CD4-positive, alpha-beta T cell treated with Interleukin-4 for 1 hour (primary cell): ENCODE measurements at regions not wholly inside any gene's neighbourhood (a gene's known extent, or its start where the extent isn't known, plus 50 kb on each side); places are given as distances from the start of the nearest gene placed in this dataset.

Experiments used
- DNase-seq, 2 donors: peaks; one replicate each; pipeline ENCODE4 v3.0.0-alpha.2; 2020 to 2022

GRCh38 chr9:90368928-90369327 lies 273.7 kb downstream of the DIRAS2 start:
- DNase-seq: no peak

- DNase-seq: no peak
Measured at GRCh38 chr9:90379771-90380170, 262.9 kb downstream of the DIRAS2 start.

- no peak for DNase-seq
Measured at GRCh38 chr9:90385146-90385545, 257.5 kb downstream of the DIRAS2 start.

DNA sequence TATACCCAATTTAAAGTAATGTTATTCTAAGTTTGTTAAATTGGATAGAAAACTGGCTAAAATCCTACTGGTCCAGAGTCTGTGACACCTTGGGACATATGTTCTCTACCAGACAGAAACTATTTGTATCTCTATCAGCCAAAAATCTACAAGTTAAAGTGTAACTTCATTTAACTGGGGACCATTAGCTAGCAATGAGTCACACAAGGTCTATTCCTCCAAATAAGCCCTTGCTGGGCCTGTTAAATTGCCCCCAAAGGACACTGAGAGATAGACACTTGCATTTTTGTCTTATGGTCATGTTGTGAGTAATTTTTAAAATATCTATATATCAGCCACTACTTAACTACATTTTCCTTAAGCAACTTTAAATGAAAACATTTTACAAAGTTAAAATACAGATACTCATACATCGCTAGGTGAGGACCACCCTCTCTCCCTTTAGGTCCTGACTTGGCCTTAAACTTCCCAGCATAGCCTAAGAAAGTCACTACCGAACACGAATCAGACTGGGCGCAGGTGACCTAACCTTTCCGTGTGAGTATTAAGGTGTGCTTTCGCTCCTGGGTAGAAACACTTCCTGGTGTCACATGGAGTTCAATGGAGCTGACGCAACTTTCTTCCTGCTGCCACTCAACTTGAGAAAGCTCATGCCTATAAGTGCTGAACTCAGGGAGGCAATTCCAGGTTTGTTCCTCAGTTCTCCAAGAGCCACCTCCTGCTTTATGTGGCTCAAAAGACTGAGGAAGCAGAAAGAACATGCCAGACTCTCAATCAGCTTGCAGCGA lies 249.1 kb downstream of the DIRAS2 start:
- no peak for DNase-seq

GRCh38 chr9:90394871-90395270 lies 247.8 kb downstream of the DIRAS2 start:
- DNase-seq: no peak

- DNase-seq: no peak
Measured at GRCh38 chr9:90400091-90400490, 242.5 kb downstream of the DIRAS2 start.

DNA sequence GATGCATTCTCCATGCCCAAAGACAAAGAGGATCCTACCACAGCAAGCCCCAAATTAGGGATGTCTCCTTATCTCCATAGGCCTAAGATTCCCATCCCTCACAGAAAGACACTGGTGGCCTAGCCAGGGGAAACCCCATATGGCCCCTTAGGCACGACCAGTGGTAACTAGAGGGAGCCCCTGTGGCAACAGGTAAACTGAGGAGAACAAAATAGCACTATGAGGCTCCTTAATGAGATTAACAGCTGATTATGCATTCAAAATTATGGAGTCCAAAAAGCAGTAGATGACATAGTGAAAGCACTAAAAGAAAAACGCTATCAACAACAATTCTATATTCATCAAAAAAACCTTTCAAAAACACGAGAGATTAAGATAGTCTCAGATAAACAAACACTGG lies 234.0 kb downstream of the DIRAS2 start:
- DNase-seq: no peak

GRCh38 chr9:90419221-90419851 lies 223.3 kb downstream of the DIRAS2 start:
- DNase-seq: no peak

DNA sequence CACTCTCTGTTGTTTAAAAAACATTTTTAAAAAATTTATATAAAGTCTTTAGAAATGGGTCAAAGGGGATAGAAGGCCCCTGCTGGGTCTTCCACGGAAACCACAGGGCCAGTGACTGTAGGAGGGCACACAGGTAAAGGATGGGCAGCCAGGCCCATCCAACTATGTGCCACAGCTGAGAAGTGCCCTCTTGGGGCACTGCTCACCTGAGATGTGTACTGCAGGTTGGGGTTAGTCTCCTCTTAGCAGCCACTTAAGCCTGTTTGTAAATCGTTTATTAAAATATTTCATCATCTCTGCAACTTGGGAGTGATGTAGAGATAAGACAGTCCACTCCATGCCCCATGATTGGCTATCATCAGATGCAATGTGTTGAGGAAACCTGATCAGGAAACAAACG lies 222.4 kb downstream of the DIRAS2 start:
- no peak for DNase-seq

DNA sequence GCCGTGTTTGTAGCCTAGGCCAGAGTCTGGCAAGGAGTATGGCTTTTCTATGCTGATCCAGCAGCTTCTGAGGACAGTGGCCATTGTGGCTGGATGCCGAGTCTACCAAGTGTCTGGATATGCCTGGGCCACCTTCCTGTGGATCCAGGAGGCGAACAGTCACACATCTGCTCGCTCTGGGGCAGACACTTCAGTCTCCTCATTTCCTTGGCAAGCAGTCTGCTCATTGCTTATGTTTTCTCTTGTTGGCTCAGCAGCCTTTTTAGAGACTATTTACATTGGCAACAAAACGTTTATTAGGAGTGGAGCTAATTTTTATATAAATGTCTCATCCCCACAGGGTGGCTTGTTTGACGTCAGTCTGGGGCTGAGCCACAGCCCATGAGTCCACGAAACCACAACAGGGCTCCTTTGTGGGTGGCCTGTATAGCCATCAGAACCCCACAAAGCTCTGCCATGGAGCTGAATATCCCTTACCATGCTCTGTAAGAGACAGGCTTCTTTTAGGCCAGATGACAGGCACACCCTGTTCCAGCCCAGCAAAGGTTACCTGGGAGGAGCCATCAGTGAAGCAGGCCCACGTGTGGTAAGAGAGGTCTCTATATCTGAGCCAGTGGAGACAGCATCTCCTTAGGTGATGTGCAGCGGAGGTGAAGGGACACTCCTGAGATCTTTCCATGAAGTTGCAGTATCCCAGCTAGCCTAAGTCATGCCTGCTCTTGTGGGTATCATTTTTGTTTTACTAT lies 221.7 kb downstream of the DIRAS2 start:
- DNase-seq: no peak

DNA sequence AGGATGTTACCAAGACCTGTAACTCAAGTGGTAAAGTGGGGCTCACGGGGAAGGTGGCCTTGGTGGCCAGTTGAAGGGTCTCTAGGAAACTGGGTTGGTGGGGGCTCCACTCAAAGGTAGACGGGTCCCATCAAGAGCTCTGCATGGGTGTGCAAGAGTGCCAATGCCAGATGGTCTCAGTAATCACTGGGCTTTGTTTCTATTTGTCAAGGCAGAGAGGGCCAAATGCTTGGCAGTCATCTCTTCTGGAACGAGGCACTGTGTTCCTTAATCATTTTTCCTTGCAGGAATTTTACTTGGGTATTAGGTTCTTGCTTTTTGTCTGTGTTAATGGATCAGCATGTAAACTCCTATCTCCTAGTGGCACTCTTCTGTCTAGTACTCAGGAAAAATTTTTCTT lies 220.8 kb downstream of the DIRAS2 start:
- DNase-seq: no peak

- DNase-seq: no peak
Measured at GRCh38 chr9:90423661-90424193, 218.9 kb downstream of the DIRAS2 start.

GRCh38 chr9:90428517-90428916 lies 214.1 kb downstream of the DIRAS2 start:
- no peak for DNase-seq

GRCh38 chr9:90432951-90433350 lies 209.7 kb downstream of the DIRAS2 start:
- DNase-seq: no peak

DNA sequence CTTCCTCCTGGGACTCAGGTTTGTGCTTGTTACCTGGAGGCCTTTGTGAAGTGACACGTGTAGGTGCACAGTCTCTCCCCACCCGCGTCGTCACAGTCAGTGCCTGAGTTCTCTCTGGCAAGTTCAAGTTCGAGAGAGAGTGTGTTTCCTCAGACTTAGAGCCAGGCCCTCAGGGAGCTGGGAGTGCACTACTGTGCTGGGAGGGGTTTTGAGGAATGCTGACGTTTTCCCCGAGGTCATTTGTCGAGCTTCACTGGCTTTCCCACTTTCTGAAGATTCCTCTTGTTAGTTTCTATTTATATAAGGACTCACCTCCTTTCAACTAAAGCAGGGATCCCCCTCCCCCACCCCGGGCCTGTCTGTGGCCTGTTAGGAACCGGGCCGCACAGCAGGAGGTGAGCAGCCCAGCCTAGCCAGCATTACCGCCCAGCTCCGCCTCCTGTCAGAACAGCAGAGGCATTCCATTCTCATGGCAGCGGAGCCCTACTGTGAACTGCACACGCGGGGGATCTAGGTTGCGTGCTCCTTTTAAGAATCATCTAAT lies 209.2 kb downstream of the DIRAS2 start:
- no peak for DNase-seq

- DNase-seq: no peak
Measured at GRCh38 chr9:90441814-90442213, 200.8 kb downstream of the DIRAS2 start.

- no peak for DNase-seq
Measured at GRCh38 chr9:90442723-90443122, 199.9 kb downstream of the DIRAS2 start.

DNA sequence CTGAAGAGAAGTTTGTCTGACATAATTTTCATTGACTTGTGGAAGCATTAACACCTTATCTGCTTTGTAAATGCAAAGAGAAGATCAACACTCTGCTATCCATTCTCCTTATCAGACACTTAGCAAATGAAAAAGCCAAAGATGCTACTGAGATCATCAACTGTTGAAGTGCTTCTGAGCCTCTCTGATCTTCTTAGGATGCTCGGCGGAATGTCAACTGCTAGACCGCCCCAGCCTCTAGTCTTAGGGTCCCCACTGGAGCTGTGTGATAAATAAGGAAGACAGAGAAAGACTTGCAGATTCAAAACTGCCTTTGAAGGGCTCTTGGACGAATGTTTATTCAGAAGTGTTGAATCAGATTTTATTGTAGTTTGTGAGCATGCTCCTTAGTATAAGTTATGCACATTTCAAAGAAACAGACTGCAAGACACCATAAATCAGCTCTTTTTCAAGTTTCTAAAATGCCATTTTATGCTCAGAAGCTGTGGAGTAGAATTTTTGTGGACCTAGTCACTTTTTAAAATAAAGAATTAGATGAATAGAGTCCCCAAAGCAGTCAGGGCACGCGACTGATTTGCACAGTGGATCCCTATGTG lies 197.9 kb downstream of the DIRAS2 start:
- DNase-seq: no peak

DNA sequence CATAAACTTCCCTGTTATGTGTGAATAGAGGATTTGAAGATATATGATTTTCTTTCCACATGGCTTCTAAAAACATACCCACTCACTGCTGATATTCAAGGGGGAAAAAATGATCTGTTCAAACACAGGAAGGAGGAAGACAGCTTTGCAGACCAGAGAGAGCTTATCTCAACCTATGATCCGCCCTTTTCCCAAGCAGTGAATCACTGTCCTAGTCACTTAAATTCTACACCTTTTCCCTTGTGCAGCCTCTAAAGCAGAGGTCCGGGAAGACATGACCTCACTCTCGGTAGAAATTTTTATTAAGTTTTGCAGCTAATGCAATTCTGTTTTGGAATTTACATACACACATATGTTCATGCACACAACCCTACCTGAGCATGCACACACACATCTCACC lies 197.2 kb downstream of the DIRAS2 start:
- DNase-seq: no peak

DNA sequence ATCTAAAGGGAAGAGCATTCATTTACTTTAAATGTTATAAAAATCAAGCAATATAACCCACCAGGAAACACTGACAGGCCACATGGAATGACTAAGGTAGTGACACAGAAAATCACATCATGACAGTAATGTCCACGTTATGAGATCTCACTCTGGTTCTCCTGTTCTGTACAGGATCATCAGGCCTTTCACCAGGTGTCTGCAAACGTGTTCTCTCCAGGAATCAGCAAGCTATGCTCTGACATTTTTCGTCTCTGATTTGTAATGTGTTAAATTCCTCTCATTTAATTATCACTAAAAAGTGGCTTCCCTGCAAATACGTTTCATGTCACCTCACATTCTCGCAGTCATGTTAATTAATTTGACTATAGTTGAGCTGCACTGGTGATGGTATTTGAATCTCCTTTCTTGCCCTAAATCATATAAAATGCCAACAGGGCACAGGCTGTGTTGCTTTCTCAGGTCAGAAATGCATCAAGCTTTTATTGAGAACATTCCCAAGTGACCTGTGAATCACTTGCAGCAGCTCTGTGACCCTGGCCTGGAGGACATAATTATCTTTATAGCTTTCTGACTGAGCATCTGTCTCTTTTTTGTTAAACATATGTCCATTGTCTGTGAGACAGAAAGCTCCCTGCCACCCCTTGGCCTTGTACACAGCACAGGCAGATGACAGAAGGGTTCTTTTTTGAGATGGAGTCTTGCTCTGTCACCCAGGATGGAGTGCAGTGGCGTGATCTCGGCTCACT lies 196.2 kb downstream of the DIRAS2 start:
- DNase-seq: no peak

- no peak for DNase-seq
Measured at GRCh38 chr9:90447773-90448172, 194.9 kb downstream of the DIRAS2 start.

DNA sequence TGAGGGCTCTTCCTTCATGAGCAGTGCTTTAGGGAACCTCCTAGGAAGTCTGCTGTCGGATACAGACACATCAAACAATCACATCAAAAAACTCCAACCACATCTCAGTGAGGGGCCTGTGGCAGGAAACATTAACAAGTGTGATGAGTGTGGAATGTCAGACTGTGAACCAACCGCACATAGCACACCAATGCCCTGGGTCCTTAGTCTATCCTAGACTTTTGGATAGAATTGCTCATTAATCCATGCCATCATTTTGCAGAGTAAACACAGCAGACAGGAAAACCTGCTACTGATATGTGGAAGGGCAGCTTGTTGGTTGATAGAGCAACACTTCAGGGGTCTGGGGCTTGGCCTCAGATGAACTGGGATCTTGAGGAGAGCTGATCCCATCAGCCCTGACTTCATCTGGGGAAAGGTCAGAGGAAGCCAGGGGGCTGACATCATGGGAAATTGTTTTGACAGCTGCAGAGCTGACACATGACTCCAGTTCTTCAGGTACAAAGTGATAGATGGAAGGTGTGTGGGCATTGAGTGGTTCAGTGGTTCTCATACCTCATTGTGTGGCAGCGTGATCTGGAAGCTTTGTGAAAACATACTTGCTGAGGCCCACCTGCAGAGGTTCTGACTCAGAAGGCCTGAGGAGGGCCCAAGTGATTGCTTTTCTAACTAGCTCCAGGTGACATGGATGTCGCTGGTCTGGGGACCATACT lies 193.3 kb downstream of the DIRAS2 start:
- no peak for DNase-seq
